Chondrocyte (in vitro differentiated cells): ENCODE measurements at regions not wholly inside any gene's neighbourhood (a gene's known extent, or its start where the extent isn't known, plus 50 kb on each side); places are given as distances from the start of the nearest gene placed in this dataset.

ENCODE experiments used
- DNase-seq: peaks from one replicate; pipeline ENCODE4 v3.0.0; 2021; ENCODE audit warnings: mixed read lengths, low spot score
- H3K27ac Mint-ChIP-seq: one replicate; pipeline ENCODE4 v1.8.0; 2021; ENCODE audit warnings: mild to moderate bottlenecking, moderate library complexity, mixed read lengths; ENCODE audit not compliant: unreplicated experiment
- H3K27me3 Mint-ChIP-seq: 2 replicates; pipeline ENCODE4 v1.8.0; 2021; ENCODE audit warnings: low read depth, mixed read lengths
- H3K36me3 Mint-ChIP-seq: 2 replicates; pipeline ENCODE4 v1.8.0; 2021; ENCODE audit warnings: low read depth, mixed read lengths
- H3K4me1 Mint-ChIP-seq: 2 replicates; pipeline ENCODE4 v1.8.0; 2021; ENCODE audit warnings: low read depth, mild to moderate bottlenecking, mixed read lengths
- H3K4me3 Mint-ChIP-seq: one replicate; pipeline ENCODE4 v1.8.0; 2021; ENCODE audit warnings: mild to moderate bottlenecking, moderate library complexity, mixed read lengths; ENCODE audit not compliant: unreplicated experiment
- H3K9me3 Mint-ChIP-seq: 2 replicates; pipeline ENCODE4 v1.8.0; 2021; ENCODE audit warnings: low read depth, mixed read lengths
- TF ChIP-seq, protein P1 (sequence below): fragments of 200-600 bp; sonication (generic); IDR thresholded peaks from 2 replicates; pipeline ENCODE4 v1.5.0; 2021; ENCODE audit warnings: antibody characterized with exemption, mild to moderate bottlenecking, moderate library complexity

DNA sequence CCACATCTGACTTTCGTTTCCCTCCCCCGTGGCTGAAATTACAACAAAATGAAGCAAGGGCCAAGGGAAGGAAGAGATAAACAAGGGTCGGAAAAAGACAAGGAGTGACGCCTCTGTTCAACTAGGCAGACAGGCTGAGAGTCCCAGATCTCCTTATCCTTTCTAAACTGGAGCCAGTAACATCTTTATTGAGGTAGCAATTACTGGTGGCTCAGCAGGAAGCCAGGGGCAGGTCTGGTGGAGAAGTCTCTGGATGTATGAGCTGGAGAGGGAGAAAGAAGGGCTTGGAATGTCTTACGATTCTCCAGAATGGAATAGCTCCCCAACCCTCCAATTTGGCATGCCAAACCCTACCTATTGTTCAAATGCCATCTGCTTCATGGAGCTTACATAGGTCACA is 190.8 kb upstream of the BRINP1 start:
- TF ChIP-seq, protein P1, sequence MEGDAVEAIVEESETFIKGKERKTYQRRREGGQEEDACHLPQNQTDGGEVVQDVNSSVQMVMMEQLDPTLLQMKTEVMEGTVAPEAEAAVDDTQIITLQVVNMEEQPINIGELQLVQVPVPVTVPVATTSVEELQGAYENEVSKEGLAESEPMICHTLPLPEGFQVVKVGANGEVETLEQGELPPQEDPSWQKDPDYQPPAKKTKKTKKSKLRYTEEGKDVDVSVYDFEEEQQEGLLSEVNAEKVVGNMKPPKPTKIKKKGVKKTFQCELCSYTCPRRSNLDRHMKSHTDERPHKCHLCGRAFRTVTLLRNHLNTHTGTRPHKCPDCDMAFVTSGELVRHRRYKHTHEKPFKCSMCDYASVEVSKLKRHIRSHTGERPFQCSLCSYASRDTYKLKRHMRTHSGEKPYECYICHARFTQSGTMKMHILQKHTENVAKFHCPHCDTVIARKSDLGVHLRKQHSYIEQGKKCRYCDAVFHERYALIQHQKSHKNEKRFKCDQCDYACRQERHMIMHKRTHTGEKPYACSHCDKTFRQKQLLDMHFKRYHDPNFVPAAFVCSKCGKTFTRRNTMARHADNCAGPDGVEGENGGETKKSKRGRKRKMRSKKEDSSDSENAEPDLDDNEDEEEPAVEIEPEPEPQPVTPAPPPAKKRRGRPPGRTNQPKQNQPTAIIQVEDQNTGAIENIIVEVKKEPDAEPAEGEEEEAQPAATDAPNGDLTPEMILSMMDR = no peak
- Mint-ChIP-seq H3K36me3 (no peaks in the 10 kb centered on the region), H3K4me3 (no peak overlapping the region), H3K27ac (no peak overlapping the region), H3K4me1 (peaks cover 8% of the 10 kb centered on the region), H3K9me3 (no peaks in the 10 kb centered on the region), H3K27me3 (peaks cover 31% of the 10 kb centered on the region)
- DNase-seq = no peak

DNA sequence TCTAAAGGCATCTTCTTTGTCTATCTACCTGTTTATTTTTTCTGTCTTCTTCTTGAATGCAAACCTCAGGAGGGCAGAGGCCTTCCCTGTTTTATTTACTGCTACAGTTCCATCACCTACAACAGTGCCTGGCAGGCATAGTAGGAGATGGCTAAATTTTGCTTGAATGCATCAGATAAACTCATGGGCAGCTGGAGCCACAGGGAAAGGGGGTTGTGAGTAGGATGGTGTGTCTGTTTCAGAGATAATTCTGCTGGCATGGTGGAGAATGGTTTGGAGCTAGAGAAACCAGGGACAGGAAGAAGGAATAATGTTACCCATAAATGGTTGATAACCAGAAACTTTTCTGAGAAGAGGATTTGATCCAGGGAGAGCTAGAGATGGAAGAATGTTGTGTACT is 189.8 kb upstream of the BRINP1 start:
- DNase-seq = no peak
- Mint-ChIP-seq H3K4me1 (peaks cover 8% of the 10 kb centered on the region), H3K9me3 (no peaks in the 10 kb centered on the region), H3K27ac (no peak overlapping the region), H3K27me3 (peaks cover 35% of the 10 kb centered on the region), H3K36me3 (no peaks in the 10 kb centered on the region), H3K4me3 (no peak overlapping the region)
- TF ChIP-seq, protein P1 = no peak

DNA sequence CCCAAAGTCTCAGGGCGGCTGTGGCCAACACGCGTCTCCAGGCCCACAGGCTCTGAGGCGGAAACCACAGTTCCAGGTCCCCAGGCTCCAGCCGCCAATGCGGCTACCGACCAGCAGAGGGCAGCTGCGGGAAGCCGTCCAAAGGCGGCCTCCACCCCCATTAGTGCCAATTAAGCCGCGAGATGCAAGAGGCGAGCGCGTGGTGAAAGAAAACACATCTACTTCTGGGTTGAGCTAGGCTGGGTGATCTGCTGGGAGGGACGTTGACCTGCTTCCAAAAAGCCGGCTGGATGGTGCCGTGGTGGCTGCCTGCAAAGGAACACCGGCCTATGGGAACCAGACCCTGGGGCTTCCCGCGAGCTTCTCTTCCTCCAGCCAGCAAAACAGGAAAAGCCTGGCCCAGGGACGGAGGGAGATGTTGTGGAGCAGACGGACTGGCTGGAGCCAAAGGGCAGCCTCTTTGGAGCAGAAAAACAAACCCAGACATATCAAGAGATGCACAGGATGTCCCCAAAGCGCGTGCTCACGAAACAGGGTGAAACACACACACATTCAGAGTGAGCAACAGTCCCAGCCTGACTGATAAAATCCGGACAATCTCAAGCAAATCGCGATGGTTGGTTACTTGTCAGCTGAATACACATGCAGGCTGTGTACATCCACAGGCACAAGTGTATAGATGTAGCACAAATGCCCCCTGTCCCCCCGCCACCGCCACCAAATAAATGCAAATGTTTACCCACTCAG is 187.1 kb upstream of the BRINP1 start:
- Mint-ChIP-seq H3K27ac (no peak overlapping the region), H3K4me1 (peaks cover 8% of the 10 kb centered on the region), H3K9me3 (no peaks in the 10 kb centered on the region), H3K36me3 (no peaks in the 10 kb centered on the region), H3K27me3 (peaks cover 29% of the 10 kb centered on the region), H3K4me3 (peak overlapping the region; percentile 69)
- no peak for DNase-seq
- TF ChIP-seq, protein P1 = peak; percentile 97

DNA sequence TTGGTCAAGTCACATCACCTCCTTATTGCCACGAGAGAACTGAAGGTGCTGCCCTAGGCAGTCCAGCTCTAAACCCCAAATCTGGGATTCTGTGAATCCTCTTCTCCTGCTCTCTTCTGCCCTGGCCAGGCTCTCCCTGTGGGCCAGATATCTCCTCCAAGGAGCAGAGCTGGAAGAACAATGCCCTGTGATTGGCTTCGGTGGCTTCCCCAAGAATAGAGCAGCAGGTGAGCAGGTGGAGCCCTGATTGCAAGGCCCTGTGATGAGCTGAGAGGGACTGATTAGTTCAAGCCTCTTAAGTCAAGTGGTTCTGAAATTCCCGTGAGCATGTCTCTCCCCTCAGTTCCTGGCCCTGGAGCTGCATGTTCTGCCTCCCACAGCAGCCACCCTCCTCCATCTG is 175.3 kb upstream of the BRINP1 start:
- Mint-ChIP-seq H3K9me3 (no peaks in the 10 kb centered on the region), H3K27ac (no peak overlapping the region), H3K36me3 (no peaks in the 10 kb centered on the region), H3K4me1 (no peaks in the 10 kb centered on the region), H3K27me3 (peaks cover 7% of the 10 kb centered on the region), H3K4me3 (no peak overlapping the region)
- no peak for DNase-seq
- TF ChIP-seq, protein P1 = no peak

DNA sequence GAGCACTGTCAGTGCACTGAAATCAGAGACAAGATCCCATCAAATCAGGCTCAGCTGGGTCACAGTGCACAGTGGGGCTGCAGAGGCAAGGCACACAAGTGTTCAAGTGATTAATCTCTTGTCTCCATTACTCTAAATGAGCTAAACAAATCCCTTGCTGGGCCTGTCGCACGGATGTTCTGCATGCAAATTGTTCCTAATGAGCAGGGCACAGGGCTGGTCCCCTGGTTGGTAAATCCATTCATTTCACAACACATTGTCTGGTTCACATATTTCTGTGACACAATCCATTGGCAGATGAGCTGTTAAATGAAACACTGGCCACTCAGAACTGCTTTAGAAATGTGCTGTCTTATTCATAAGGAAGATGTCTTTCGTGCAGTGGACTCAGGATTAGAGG is 167.9 kb upstream of the BRINP1 start:
- H3K27me3 Mint-ChIP-seq = peaks cover 2% of the 10 kb centered on the region
- no peak overlapping the region for H3K27ac Mint-ChIP-seq
- DNase-seq = no peak
- no peaks in the 10 kb centered on the region for H3K4me1 Mint-ChIP-seq
- no peaks in the 10 kb centered on the region for H3K36me3 Mint-ChIP-seq
- no peaks in the 10 kb centered on the region for H3K9me3 Mint-ChIP-seq
- TF ChIP-seq, protein P1 = no peak
- no peak overlapping the region for H3K4me3 Mint-ChIP-seq
